Kidney epithelial cell (primary cell): ENCODE measurements at regions not wholly inside any gene's neighbourhood (a gene's known extent, or its start where the extent isn't known, plus 50 kb on each side); places are given as distances from the start of the nearest gene placed in this dataset.
"Not testable (repeated sequence)": the region's sequence is repeated elsewhere in the genome, so short reads cannot be mapped to it uniquely, and the experiment has no call there.

Experiments used
- DNase-seq: peaks from one replicate; pipeline ENCODE4 v3.0.0-alpha.2; 2010; ENCODE audit warnings: low read depth
- H3K27me3 ChIP-seq: 2 replicates; pipeline ENCODE4 v1.6.0; 2011; ENCODE audit warnings: low read length; ENCODE audit not compliant: control insufficient read depth, insufficient read depth
- H3K36me3 ChIP-seq: 2 replicates; pipeline ENCODE4 v1.5.1; 2011; ENCODE audit warnings: low read length; ENCODE audit not compliant: control insufficient read depth, insufficient read depth
- H3K4me3 ChIP-seq: 2 replicates; pipeline ENCODE4 v1.5.1; 2011; ENCODE audit warnings: low read depth, mild to moderate bottlenecking, control low read depth, low read length
- TF ChIP-seq, protein P1 (sequence below): IDR thresholded peaks from 2 replicates; pipeline ENCODE4 v1.5.1; 2011; ENCODE audit warnings: mild to moderate bottlenecking, moderate library complexity, low read length, control low read depth, inconsistent platforms; ENCODE audit not compliant: insufficient read depth, poor library complexity, severe bottlenecking

DNA sequence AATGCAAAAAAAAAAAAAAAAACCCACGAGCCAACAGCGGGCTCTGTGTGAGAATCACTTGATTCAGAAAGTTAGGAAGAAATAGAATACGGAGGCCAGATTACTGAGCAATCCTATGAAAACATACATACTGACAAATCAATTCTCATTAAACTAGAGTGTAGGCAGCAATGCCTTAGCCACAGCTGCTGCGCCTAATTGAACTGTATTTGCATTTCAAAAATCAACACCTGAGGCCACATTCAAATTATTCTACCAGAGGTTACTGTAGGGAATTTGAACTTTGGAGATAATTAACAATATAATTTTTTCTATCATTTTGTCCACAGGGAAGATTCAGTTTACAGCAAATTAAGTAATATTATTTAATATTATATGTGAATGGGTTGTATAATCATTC lies 138.4 kb upstream of the PLD5 start:
- no peaks in the 10 kb centered on the region for H3K27me3 ChIP-seq
- DNase-seq = no peak
- H3K36me3 ChIP-seq = no peaks in the 10 kb centered on the region
- no peak overlapping the region for H3K4me3 ChIP-seq
- TF ChIP-seq, protein P1, sequence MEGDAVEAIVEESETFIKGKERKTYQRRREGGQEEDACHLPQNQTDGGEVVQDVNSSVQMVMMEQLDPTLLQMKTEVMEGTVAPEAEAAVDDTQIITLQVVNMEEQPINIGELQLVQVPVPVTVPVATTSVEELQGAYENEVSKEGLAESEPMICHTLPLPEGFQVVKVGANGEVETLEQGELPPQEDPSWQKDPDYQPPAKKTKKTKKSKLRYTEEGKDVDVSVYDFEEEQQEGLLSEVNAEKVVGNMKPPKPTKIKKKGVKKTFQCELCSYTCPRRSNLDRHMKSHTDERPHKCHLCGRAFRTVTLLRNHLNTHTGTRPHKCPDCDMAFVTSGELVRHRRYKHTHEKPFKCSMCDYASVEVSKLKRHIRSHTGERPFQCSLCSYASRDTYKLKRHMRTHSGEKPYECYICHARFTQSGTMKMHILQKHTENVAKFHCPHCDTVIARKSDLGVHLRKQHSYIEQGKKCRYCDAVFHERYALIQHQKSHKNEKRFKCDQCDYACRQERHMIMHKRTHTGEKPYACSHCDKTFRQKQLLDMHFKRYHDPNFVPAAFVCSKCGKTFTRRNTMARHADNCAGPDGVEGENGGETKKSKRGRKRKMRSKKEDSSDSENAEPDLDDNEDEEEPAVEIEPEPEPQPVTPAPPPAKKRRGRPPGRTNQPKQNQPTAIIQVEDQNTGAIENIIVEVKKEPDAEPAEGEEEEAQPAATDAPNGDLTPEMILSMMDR = no peak

DNA sequence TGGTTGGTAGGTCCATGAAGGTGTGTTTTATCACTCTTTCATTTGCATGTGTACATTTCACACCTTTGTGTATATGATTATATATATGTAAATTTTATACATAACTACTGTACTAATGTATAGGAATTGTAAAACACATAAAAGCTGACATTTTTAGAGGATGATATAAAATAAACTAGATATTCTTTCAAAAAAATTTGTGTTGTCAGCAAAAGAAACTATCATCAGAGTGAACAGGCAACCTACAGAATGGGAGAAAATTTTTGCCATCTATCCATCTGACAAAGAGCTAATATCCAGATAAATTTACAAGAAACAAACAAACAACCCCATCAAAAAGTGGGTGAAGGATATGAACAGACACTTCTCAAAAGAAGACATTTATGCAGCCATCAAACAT lies 129.3 kb upstream of the PLD5 start:
- H3K27me3 ChIP-seq, DNase-seq, H3K36me3 ChIP-seq, H3K4me3 ChIP-seq: not testable (repeated sequence)

DNA sequence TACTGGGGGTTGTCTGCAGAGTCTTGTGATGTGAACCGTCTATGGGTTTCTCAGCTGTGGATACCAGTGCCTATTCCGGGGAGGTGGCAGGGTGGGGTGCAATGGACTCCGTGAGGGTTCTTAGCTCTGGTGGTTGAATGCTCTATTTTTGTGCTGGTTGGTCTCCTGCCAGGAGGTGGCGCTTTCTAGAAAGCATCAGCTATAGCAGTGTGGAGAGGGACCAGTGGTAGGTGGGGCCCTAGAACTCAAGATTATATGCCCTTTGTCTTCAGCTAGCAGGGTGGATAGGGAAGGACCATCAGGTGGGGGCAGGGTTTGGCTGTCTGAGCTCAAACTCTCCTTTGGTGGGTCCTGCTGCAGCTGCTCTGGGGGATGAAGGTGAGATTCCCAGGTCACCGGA lies 127.3 kb upstream of the PLD5 start:
- Histone ChIP-seq H3K27me3 (no peaks in the 10 kb centered on the region), H3K36me3 (no peaks in the 10 kb centered on the region), H3K4me3 (no peak overlapping the region)
- DNase-seq = no peak
- TF ChIP-seq, protein P1 = peak; percentile 18

DNA sequence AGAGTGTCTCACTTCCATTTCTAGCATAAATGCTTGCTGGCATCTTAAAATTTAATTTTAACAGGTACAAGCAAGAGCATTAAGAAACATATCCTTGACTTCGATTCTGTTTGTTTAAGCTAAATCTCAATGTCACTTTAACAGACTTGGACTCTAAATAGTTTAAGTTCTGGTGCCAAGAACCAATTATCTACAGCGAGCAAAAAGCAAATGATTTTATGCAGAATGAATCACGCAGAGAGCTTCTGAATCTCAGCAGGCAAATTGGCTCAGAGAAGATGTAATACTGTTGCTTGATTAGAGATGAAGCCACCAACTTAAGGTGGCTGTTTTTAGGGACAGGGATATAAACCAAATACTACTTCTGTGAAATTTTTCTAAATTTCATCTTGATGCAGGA lies 117.0 kb upstream of the PLD5 start:
- H3K36me3 ChIP-seq = no peaks in the 10 kb centered on the region
- TF ChIP-seq, protein P1 = no peak
- no peak overlapping the region for H3K4me3 ChIP-seq
- DNase-seq = no peak
- H3K27me3 ChIP-seq = no peaks in the 10 kb centered on the region

DNA sequence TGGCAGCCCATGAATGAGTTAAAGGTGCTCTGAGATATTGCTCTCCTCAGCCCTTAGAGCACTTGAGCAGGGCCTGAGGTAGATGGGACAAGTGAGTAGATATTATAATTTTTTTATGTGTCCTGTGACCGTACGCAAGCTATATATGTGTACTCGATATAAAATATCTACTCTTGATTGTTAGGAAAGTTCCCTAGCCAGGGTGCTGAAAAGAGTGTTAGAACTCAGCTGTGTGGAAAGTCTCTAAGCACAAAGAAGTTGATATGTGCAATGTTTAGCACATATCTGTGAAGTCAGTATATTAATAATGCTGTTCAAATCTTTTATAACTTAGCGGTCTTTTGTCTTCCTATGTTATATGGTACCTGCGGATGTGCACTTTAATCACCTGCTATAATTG lies 114.6 kb upstream of the PLD5 start:
- no peak for DNase-seq
- Histone ChIP-seq H3K36me3 (no peaks in the 10 kb centered on the region), H3K4me3 (no peak overlapping the region), H3K27me3 (no peaks in the 10 kb centered on the region)
- TF ChIP-seq, protein P1 = no peak

DNA sequence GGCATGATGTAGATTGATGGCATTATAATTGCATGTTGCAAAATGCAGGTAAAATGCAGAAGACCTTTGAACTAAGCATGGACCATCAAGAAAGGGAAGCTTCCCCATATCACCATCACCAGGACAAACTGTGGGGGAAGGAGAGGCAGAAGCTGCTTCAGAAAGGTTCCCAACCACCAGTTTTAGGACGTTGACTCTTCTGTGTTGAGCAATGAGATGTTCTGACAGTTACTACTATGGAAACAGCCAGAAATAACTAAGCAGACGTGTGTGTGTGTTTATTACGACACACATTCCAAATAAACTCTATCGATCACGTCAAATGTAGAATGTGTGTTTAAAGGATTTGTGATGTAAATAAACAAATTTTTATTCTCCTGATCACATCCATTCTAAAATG lies 110.2 kb upstream of the PLD5 start:
- no peak for DNase-seq
- no peak overlapping the region for H3K4me3 ChIP-seq
- H3K36me3 ChIP-seq = no peaks in the 10 kb centered on the region
- H3K27me3 ChIP-seq = no peaks in the 10 kb centered on the region
- TF ChIP-seq, protein P1 = no peak

DNA sequence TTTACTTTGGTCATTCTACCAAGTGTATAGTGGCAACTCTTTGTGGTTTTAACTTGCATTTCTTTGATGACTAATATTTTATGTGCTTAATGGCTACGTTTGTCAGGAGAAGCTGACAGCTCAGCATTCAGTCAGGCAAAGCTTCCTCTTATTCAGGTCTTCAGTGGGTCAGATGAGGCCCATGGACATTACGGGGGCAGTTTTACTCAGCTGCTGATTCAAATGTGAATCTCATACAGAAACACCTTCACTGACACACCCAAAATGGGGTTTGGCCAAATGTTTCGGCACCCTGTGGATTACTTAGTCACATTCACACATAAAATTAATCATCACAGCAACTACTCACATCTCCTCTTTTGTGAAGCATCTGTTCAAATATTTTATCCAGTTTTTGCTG lies 104.9 kb upstream of the PLD5 start:
- Histone ChIP-seq H3K36me3 (no peaks in the 10 kb centered on the region), H3K27me3 (no peaks in the 10 kb centered on the region), H3K4me3 (no peak overlapping the region)
- DNase-seq = peak; percentile 2
- TF ChIP-seq, protein P1 = no peak
